ENCODE measurements at regions not wholly inside any gene's neighbourhood (a gene's known extent, or its start where the extent isn't known, plus 50 kb on each side); places are given as distances from the start of the nearest gene placed in this dataset.

GRCh38 chr2:171210864-171211431 is 50.3 kb upstream of the TLK1 start:
- CTCF ChIA-PET: no interaction called here
- POLR2A ChIA-PET: no interaction called here
- DNase-seq (ENCODE audit: low read depth, low spot score): no peak
- Histone ChIP-seq H3K4me1 (ENCODE audit: control insufficient read depth, insufficient read depth, low read length) (peaks cover 4% of the 10 kb centered on the region; the same call in 1 of the 2 replicates), H3K27ac (ENCODE audit: low read length) (no peak overlapping the region), H3K9me3 (ENCODE audit: control insufficient read depth, insufficient read depth, low read depth, low read length) (no peaks in the 10 kb centered on the region), H3K27me3 (ENCODE audit: control insufficient read depth, insufficient read depth, low read length) (no peaks in the 10 kb centered on the region), H3K4me3 (ENCODE audit: low read depth in 2 of 2, low read length in 2 of 2) (no peak overlapping the region), H3K36me3 (ENCODE audit: control insufficient read depth, insufficient read depth, low read length) (no peaks in the 10 kb centered on the region)
- TF ChIP-seq CTCF (IDR thresholded peaks at IDR 0.05) (no peak), TCF7L2 (IDR thresholded peaks at IDR 0.05; ENCODE audit: low read depth, low read length) (no peak), SIN3A (IDR thresholded peaks at IDR 0.05; ENCODE audit: borderline replicate concordance, insufficient read depth, low read depth, low read length) (no peak), POLR2AphosphoS5 (IDR thresholded peaks at IDR 0.05; ENCODE audit: low read depth, low read length) (no peak), REST (IDR thresholded peaks at IDR 0.05; ENCODE audit: insufficient read depth in 1 of 2, low read depth in 2 of 2, low read length in 1 of 2) (no peak)
- intact Hi-C loops (cut with micrococcal nuclease; ENCODE audit: unreplicated experiment) (no loop called here), in situ Hi-C loops (cut with HindIII; ENCODE audit: low pct_unique_long_range_greater_than_20kb, low sequenced_read_pairs) (no loop called here)
- peak; percentile 78 for ATAC-seq
- BruUV-seq (replicated peaks): no TSS peak

Data from Panc1 (cell line).